ENCODE measurements at regions not wholly inside any gene's neighbourhood (a gene's known extent, or its start where the extent isn't known, plus 50 kb on each side); places are given as distances from the start of the nearest gene placed in this dataset.

- no peak for TF ChIP-seq POLR2AphosphoS5 (IDR thresholded peaks at IDR 0.05)
- TF ChIP-seq EP300 (IDR thresholded peaks at IDR 0.05) = no peak
- no peak for TF ChIP-seq POLR2A (IDR thresholded peaks at IDR 0.05)
- TF ChIP-seq CTCF (IDR thresholded peaks at IDR 0.05) = no peak
- no peak for ATAC-seq
- no peak overlapping the region for H3K27ac ChIP-seq
- no peaks in the 10 kb centered on the region for H3K36me3 ChIP-seq
- H3K9me3 ChIP-seq = no peaks in the 10 kb centered on the region
- 93% methylated on average over 3 of the region's 16 CpGs; no CpG with 5 or more reads in 1 of the 2 donors for WGBS, 2 donors (ENCODE audit: low coverage in 1 of 2)
- no peaks in the 10 kb centered on the region for H3K4me1 ChIP-seq
- no peak overlapping the region for H3K4me3 ChIP-seq
- H3K27me3 ChIP-seq = peaks cover 8% of the 10 kb centered on the region
These were observed 144.4 kb upstream of the CST7 start for GRCh38 chr20:24804481-24805206.

DNA sequence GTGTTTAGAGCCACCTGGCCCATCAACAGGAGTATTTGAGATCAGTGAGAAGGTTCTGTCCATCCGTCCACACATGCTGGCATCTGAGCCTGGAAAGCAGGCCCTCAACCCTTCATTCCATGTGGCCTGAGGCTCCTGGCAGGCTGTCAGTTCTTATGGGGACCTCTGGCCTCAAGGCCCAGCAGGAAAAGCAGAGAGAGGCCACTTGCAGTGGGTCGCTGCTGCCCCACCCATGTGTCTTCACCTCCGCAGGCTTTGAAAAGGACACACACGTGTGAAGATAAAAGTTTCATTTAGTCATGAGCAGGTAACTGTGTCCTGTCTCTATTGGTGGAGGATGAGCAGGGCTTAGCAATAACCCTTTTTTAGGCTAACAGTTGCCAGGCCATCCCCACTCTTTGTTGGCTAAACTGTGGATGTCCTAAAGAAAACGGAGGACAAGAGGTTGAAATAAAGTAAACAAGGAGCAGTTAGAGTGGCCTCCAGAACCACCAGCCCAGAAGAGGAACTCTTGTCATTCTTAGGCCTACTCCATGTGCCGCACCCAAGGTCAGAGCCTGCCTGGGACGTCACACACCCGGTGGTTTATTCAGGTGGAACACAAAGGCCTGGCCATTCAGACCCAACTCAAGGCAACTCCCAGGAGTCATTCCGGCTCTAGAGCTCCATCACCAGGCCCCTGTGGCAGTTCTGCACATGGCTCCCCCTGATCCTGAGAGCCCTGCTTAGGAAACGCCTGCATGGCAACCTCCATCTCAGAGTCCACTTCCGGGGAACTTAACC is 143.4 kb upstream of the CST7 start:
- no peak for ATAC-seq

GRCh38 chr20:24806705-24807676 is 142.1 kb upstream of the CST7 start:
- WGBS, 2 donors (ENCODE audit: low coverage in 1 of 2) = 73 to 86% methylated on average over 6 to 8 of the region's 16 CpGs

More for the DNA sequence above, 143.4 kb upstream of the CST7 start:
- 67 to 95% methylated on average over 5 to 7 of the region's 11 CpGs for WGBS, 2 donors (ENCODE audit: low coverage in 1 of 2)
- Histone ChIP-seq H3K4me1 (no peaks in the 10 kb centered on the region), H3K27ac (no peak overlapping the region), H3K9me3 (no peaks in the 10 kb centered on the region), H3K36me3 (no peaks in the 10 kb centered on the region), H3K27me3 (peaks cover 15% of the 10 kb centered on the region), H3K4me3 (no peak overlapping the region)
- no peak for TF ChIP-seq EP300 (IDR thresholded peaks at IDR 0.05)
- TF ChIP-seq POLR2AphosphoS5 (IDR thresholded peaks at IDR 0.05) = no peak
- no peak for TF ChIP-seq CTCF (IDR thresholded peaks at IDR 0.05)
- TF ChIP-seq POLR2A (IDR thresholded peaks at IDR 0.05) = no peak

DNA sequence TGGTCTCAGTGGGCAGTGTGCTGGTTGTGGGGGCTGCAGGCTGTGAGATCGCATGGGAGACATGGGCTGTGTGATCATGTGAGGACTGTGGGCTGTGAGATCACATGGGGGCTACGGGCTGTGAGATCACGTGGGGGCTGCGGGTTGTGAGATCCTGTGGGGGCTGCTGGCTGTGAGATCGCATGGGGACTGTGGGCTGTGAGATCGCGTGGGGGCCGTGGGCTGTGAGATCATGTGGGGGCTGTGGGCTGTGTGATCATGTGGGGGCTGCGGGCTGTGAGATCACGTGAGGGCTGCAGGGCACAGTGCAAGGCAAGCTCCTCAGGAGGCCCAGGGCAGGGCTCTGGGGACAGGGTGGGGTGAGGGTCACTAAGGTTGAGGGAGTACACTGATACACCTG is 140.5 kb upstream of the CST7 start:
- no peak for TF ChIP-seq CTCF (IDR thresholded peaks at IDR 0.05)
- no peak for TF ChIP-seq EP300 (IDR thresholded peaks at IDR 0.05)
- TF ChIP-seq POLR2A (IDR thresholded peaks at IDR 0.05) = no peak
- Histone ChIP-seq H3K4me3 (no peak overlapping the region), H3K4me1 (no peaks in the 10 kb centered on the region), H3K9me3 (no peaks in the 10 kb centered on the region), H3K27ac (no peak overlapping the region), H3K36me3 (no peaks in the 10 kb centered on the region), H3K27me3 (peaks cover 29% of the 10 kb centered on the region)
- ATAC-seq = no peak
- WGBS, 2 donors (ENCODE audit: low coverage in 1 of 2) = 85 to 91% methylated on average over 4 of the region's 10 CpGs

More at GRCh38 chr20:24806705-24807676, 142.1 kb upstream of the CST7 start:
- Histone ChIP-seq H3K27me3 (peaks cover 26% of the 10 kb centered on the region), H3K27ac (no peak overlapping the region), H3K4me1 (no peaks in the 10 kb centered on the region), H3K36me3 (no peaks in the 10 kb centered on the region), H3K4me3 (no peak overlapping the region), H3K9me3 (no peaks in the 10 kb centered on the region)
- no peak for ATAC-seq
- TF ChIP-seq EP300 (IDR thresholded peaks at IDR 0.05) = no peak
- TF ChIP-seq POLR2A (IDR thresholded peaks at IDR 0.05) = no peak
- TF ChIP-seq POLR2AphosphoS5 (IDR thresholded peaks at IDR 0.05) = no peak
- TF ChIP-seq CTCF (IDR thresholded peaks at IDR 0.05) = no peak

Measured in gastroesophageal sphincter (tissue), 4 donors.